Mucosa of gallbladder (tissue), 1 donor: ENCODE measurements at regions not wholly inside any gene's neighbourhood (a gene's known extent, or its start where the extent isn't known, plus 50 kb on each side); places are given as distances from the start of the nearest gene placed in this dataset.

Source experiments
- DNase-seq: peaks from one replicate; pipeline ENCODE4 v3.0.0-alpha.2; 2020; ENCODE audit warnings: low spot score
- donor health status: DM: no; HTN: no; CAD: no.

GRCh38 chr16:66315210-66315825 lies 51.2 kb upstream of the CDH5 start:
- DNase-seq = peak; percentile 76

DNA sequence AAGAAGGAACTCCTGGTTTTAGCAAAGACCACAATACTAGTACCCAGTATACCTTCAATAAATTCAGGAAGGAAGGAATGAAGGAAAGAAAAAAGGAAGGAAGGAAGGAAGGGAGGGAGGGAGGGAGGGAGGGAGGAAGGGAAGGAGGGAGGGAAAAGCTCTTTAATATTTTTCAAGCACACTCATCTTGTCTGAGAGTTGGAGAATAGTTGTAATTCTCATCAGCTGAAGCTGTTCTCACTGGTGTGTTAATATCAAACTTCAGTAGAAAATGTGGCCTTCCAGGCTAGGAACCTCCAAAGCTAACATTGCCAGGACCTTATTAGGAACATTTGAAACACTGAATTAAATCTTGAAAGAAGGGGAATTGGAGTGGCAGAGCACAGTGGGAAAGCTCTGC lies 55.2 kb upstream of the CDH5 start:
- DNase-seq = no peak

- no peak for DNase-seq
Measured at GRCh38 chr16:66309215-66309807, 57.2 kb upstream of the CDH5 start.

DNA sequence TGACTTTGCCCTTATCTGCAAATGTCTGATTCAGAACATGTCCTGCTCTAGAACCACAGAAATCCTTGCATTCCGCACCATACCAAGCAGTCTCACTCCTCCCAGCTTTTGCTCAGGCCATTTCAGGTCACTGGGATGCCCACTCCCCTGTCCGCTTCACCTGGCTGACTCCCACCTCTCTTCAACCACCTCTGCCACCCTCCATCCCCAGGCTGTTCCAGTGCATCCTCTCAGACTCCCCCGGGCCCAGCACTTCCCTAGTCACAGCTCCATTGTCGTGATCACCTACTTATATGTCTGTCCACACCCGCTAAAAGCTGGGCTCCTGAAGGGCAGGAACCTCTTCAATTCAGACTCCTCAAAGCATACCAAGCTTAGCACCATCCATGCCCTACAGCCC lies 58.4 kb upstream of the CDH5 start:
- DNase-seq = no peak

GRCh38 chr16:66306366-66307150 lies 59.9 kb upstream of the CDH5 start:
- DNase-seq = no peak

GRCh38 chr16:66304961-66305360 lies 61.5 kb upstream of the CDH5 start:
- no peak for DNase-seq

- DNase-seq = no peak
Measured at GRCh38 chr16:66304151-66304550, 62.3 kb upstream of the CDH5 start.

- no peak for DNase-seq
Measured at GRCh38 chr16:66300501-66300900, 66.0 kb upstream of the CDH5 start.

- DNase-seq = no peak
Measured at GRCh38 chr16:66300037-66300436, 66.5 kb upstream of the CDH5 start.

GRCh38 chr16:66299349-66299748 lies 67.1 kb upstream of the CDH5 start:
- no peak for DNase-seq

- DNase-seq = no peak
Measured at GRCh38 chr16:66298571-66299120, 67.8 kb upstream of the CDH5 start.

- no peak for DNase-seq
Measured at GRCh38 chr16:66298006-66298405, 68.5 kb upstream of the CDH5 start.

DNA sequence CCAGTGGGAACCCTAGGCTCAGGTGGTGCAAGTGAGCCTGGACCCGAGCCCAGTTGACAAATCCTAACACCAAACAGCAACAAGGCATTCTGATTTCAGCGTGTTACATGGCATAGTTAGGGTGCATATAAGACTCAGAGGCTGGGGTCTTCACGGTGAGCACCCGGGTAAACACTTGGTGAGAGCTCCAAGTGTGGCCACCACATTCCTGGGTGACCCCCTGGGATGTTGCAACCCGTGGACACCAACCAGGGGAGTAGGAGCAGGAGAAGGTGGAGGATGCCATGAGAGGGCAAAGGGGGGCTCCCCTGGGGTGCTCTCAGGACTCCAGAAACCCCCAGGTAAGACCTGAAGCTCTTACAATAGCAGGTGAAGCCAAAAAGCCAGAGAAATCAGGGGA lies 69.9 kb upstream of the CDH5 start:
- no peak for DNase-seq

DNA sequence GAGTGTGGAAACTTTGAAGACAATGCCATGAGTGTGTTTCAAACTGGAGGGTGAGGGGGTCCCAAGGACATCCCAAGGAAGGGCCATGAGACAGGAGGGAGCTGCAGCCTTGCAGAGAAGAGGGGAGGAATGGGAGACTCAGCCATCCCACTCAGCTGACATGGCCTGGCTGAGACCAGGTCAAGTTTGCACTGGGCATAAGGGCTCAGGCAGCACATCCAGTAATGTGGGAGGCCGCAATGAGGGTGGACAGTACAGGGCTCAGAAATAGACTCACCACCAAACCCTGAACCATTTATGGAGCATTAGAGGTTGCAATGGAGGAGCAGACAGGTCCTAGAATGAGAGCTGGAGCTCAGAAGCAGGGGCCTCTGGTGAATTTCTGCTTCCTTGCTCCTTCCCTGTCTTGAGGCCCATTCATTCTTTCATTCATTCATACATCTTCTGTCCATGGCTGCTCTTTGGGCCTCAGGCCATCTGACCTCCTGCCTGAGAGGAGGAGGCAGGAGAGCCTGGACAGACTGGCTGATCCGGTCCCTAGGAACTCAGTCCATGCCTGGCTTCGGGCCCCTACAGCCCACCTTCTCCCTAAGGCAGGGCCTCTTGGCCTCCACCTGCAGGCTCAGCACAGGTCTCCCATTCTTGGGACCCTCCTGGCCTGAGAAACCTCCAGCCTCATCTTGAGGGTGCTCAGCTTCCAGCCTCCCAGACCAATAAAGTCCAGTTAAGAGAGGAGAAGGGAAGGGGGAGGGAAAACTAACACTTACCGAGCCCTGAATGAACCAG lies 70.5 kb upstream of the CDH5 start:
- no peak for DNase-seq

- no peak for DNase-seq
Measured at GRCh38 chr16:66295213-66295612, 71.3 kb upstream of the CDH5 start.

GRCh38 chr16:66294507-66294906 lies 72.0 kb upstream of the CDH5 start:
- DNase-seq = no peak

GRCh38 chr16:66293932-66294331 lies 72.6 kb upstream of the CDH5 start:
- DNase-seq = no peak

DNA sequence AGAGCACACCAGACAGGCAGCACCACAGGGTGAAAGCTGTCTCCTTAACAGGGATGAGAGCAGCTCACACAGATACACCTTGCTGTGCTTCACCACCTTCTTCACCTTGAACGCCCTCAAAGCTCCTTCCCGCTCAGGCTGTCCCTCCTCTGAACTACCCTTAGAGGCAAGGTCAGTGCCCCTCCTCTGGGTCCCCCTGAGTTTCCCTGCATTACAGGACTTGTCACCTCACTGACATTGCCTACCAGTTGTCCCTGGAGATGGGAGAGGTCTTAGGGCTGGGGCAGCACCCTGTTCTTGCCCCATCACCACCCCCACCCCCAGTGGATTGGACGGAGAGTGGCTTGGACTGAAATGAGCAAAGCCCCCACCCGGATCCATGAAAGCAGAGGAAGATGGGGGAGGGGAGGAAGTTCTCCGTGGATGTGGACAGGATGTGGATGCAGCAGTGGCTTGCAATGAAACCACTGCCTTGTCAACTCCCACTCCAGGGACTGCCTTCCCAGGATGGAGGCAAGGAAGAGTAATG lies 73.2 kb upstream of the CDH5 start:
- DNase-seq = no peak

GRCh38 chr16:66292241-66292935 lies 74.1 kb upstream of the CDH5 start:
- no peak for DNase-seq

GRCh38 chr16:66291833-66292232 lies 74.7 kb upstream of the CDH5 start:
- DNase-seq = no peak

DNA sequence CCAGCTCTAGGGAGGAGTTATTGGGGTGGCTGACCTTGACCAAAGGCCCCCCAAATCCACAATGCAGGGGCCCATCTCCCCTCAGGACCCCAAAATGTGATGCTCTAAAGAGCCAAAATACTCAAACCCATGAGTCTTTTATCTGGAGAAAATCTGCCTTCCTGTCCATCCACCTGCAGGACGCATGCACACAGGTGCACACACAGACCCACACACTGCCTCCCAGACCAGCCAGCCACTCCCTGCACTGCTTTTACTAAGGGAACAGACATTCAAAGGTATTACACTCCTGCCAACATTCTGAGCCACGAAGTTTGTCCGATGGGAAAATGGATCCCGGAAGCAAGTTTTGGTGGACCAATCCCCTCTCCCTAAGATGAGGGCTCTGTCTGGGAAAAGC lies 76.1 kb upstream of the CDH5 start:
- no peak for DNase-seq
